ENCODE measurements at regions not wholly inside any gene's neighbourhood (a gene's known extent, or its start where the extent isn't known, plus 50 kb on each side); places are given as distances from the start of the nearest gene placed in this dataset.

- Histone ChIP-seq H3K9ac (ENCODE audit: control insufficient read depth, insufficient read depth, low read length) (no peak overlapping the region), H3K27me3 (replicated peaks in 1 of 2; ENCODE audit: control insufficient read depth in 2 of 2, insufficient read depth in 2 of 2, low read length in 1 of 2) (no peaks in the 10 kb centered on the region), H3K36me3 (ENCODE audit: control insufficient read depth in 2 of 2, insufficient read depth in 2 of 2, low read length in 1 of 2) (no peaks in the 10 kb centered on the region), H3K9me3 (replicated peaks; ENCODE audit: control insufficient read depth, insufficient read depth, low read length) (no peaks in the 10 kb centered on the region), H3K4me2 (ENCODE audit: control insufficient read depth, insufficient read depth) (no peak overlapping the region), H3K4me3 (no peak overlapping the region), H3K27ac (ENCODE audit: control insufficient read depth, insufficient read depth) (no peak overlapping the region), H3K4me1 (ENCODE audit: control insufficient read depth, insufficient read depth, low read length) (peaks cover 34% of the 10 kb centered on the region), H3K79me2 (ENCODE audit: control insufficient read depth, insufficient read depth, low read length) (no peaks in the 10 kb centered on the region; the same call in 1 of the 2 replicates), H4K20me1 (ENCODE audit: control insufficient read depth, insufficient read depth) (no peaks in the 10 kb centered on the region), H2AFZ (ENCODE audit: control insufficient read depth, low read depth, low read length) (no peak overlapping the region; the same call in 1 of the 2 replicates)
- FAIRE-seq (no peak), ATAC-seq (no peak), DNase-seq (ENCODE audit: low read depth, low spot score) (no peak)
- ChIA-PET POLR2A (no interaction called here), CTCF (no interaction called here), SMC1A (ENCODE audit: uncharacterized antibody, unreplicated experiment) (interaction anchor here (0.8 to 1.5 kb wide), 3 partner anchors 15 to 59 kb away, joined by 3 read pairs; no protein-coding TSS in a partner anchor), RAD21 (ENCODE audit: unreplicated experiment) (no interaction called here)
- 95% methylated on average over 8 of the region's 8 CpGs for WGBS (ENCODE audit: insufficient coverage, insufficient replicate concordance, low lambda C conversion rate, missing lambda C conversion rate)
- intact Hi-C loops (cut with micrococcal nuclease; ENCODE audit: unreplicated experiment) = no loop called here
- TF ChIP-seq MXI1 (IDR thresholded peaks at IDR 0.05; ENCODE audit: low read depth, low read length) = no peak
- TF ChIP-seq IRF3 (IDR thresholded peaks at IDR 0.05) = no peak
- no peak for TF ChIP-seq EGR1 (IDR thresholded peaks at IDR 0.05; ENCODE audit: borderline replicate concordance in 1 of 2, low read depth in 2 of 2, low read length in 2 of 2)
- TF ChIP-seq CREB1 (IDR thresholded peaks at IDR 0.05; ENCODE audit: low read depth) = no peak
- no peak for TF ChIP-seq ASH2L (IDR thresholded peaks at IDR 0.05; ENCODE audit: borderline replicate concordance, low read depth)
- TF ChIP-seq ZNF274 (IDR thresholded peaks at IDR 0.05; ENCODE audit: insufficient read depth, insufficient read length) = no peak
- TF ChIP-seq EP300 (IDR thresholded peaks at IDR 0.05; ENCODE audit: borderline replicate concordance in 1 of 2, control insufficient read depth in 1 of 2, low read depth in 2 of 2, low read length in 2 of 2) = no peak
- no peak for TF ChIP-seq TCF3 (IDR thresholded peaks at IDR 0.05; ENCODE audit: borderline replicate concordance, insufficient read depth, low read depth, low read length)
- TF ChIP-seq RFX5 (IDR thresholded peaks at IDR 0.05; ENCODE audit: low read depth, low read length) = no peak
- TF ChIP-seq IKZF2 (IDR thresholded peaks at IDR 0.05) = no peak
- TF ChIP-seq FOXK2 (IDR thresholded peaks at IDR 0.05) = no peak
- TF ChIP-seq MTA3 (IDR thresholded peaks at IDR 0.05; ENCODE audit: borderline replicate concordance, low read length) = no peak
- no peak for TF ChIP-seq SIN3A (IDR thresholded peaks at IDR 0.05; ENCODE audit: low read depth, low read length)
- no peak for TF ChIP-seq RCOR1 (conservative IDR thresholded peaks at IDR 0.05; ENCODE audit: low read depth, low read length)
- no peak for TF ChIP-seq ETV6 (conservative IDR thresholded peaks at IDR 0.05 in 1 of 2, IDR thresholded peaks at IDR 0.05 in 1 of 2; ENCODE audit: borderline replicate concordance in 1 of 2, low read depth in 1 of 2)
- in situ Hi-C loops (cut with MboI) = no loop called here
- BruUV-seq (replicated peaks) = no TSS peak
Measured at GRCh38 chr16:14360326-14361037, 269.6 kb downstream of the PARN start.
